D721Med (cell line): ENCODE measurements at regions not wholly inside any gene's neighbourhood (a gene's known extent, or its start where the extent isn't known, plus 50 kb on each side); places are given as distances from the start of the nearest gene placed in this dataset.

ENCODE experiments used
- DNase-seq: peaks from one replicate; pipeline ENCODE4 v3.0.0; 2011; ENCODE audit warnings: low spot score; ENCODE audit not compliant: insufficient read length
- FAIRE-seq: peaks from 2 replicates; lab custom pipeline; 2011; peaks lifted over from hg19 to GRCh38; lab: Jason Lieb, UNC
- CTCF ChIP-seq: IDR thresholded peaks from 2 replicates; pipeline ENCODE4 v1.5.1; 2012; ENCODE audit warnings: mild to moderate bottlenecking, control low read depth; ENCODE audit not compliant: insufficient read depth; ENCODE audit errors: missing control alignments

DNA sequence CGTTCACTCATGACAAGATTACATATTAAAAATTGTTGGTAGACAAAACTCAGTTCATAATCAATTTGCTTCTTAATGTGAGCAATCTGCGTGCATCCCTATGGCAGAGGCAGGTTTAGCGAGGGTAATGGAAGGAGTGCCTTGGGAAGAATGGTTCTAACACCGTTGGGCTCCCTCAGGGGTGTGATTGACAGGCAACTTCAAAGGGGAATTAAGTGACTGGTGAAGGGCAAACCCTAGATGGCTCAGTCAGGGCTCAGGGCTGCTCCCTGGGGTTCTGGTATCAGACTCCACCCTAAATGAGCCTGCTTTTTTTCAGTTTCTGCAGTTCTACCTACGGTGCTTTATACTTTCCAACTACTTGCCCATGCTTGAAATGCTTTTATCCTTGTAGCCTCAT lies 419.5 kb upstream of the CELF4 start:
- TF ChIP-seq CTCF: no peak
- no peak for FAIRE-seq
- no peak for DNase-seq

GRCh38 chr18:37980556-37980955 lies 415.0 kb upstream of the CELF4 start:
- DNase-seq (no peak), FAIRE-seq (peak; percentile 81)
- TF ChIP-seq CTCF: no peak

- no peak for TF ChIP-seq CTCF
- FAIRE-seq (peak; percentile 75), DNase-seq (no peak)
These were observed 409.8 kb upstream of the CELF4 start for GRCh38 chr18:37975446-37975845.

- FAIRE-seq: no peak
- no peak for DNase-seq
- no peak for TF ChIP-seq CTCF
These were observed 401.7 kb upstream of the CELF4 start for GRCh38 chr18:37967261-37967660.

GRCh38 chr18:37965572-37965970 lies 400.0 kb upstream of the CELF4 start:
- TF ChIP-seq CTCF: no peak
- no peak for FAIRE-seq
- no peak for DNase-seq

DNA sequence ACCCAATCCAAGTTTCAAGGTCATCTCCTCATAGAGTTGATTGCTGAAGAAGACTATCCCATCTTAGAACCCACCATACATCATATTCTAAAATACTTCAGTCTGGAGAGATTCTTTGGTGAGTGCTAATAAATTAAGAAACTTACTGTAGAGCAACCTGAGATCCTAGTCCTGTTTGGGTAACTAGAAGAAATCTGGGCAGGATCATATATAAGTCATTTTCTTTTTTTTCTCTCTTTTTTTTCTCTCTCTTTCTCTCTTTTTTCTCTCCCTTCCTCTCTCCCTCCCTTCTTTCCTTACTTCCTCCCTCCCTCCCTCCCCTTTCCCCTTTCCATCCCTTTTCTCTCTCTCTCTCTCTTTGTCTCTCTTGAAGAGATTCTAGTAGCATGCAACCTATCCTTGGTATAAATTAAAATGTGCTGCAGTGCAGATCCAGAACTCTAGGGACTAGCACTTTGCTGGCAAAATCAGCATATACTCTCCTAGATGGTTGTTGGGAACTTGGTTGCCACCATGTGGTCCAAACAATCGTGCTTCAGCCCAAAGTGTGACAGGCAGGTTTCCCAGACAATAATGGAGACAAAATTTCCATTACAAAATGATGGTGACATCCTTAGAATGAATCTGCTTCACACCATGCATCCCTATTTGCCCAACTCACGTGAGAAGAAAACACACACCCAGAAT lies 399.4 kb upstream of the CELF4 start:
- FAIRE-seq: peak; percentile 21
- TF ChIP-seq CTCF: no peak

GRCh38 chr18:37963837-37964236 lies 398.2 kb upstream of the CELF4 start:
- TF ChIP-seq CTCF: no peak
- no peak for DNase-seq
- FAIRE-seq: no peak

More for the DNA sequence above, 399.4 kb upstream of the CELF4 start:
- no peak for DNase-seq
